GM13976 (cell line): ENCODE measurements at regions not wholly inside any gene's neighbourhood (a gene's known extent, or its start where the extent isn't known, plus 50 kb on each side); places are given as distances from the start of the nearest gene placed in this dataset.
"Not testable (repeated sequence)": the region's sequence is repeated elsewhere in the genome, so short reads cannot be mapped to it uniquely, and the experiment has no call there.

Source experiments
- DNase-seq: peaks from one replicate; pipeline ENCODE4 v3.0.0; 2012; ENCODE audit warnings: low spot score
- CTCF ChIP-seq: IDR thresholded peaks from 2 replicates; pipeline ENCODE4 v1.5.1; 2012; ENCODE audit warnings: borderline replicate concordance, mild to moderate bottlenecking; ENCODE audit not compliant: insufficient read depth; ENCODE audit errors: extremely low read depth, missing control alignments, control extremely low read depth
- in situ Hi-C: fragments of 300-500 bp; cut with MboI; formaldehyde crosslinking; loops from one replicate; pipeline ENCODE4 v1.12.0; 2022; ENCODE audit warnings: low sequenced_read_pairs, mixed read lengths, inconsistent platforms; ENCODE audit not compliant: unreplicated experiment

GRCh38 chr5:17743580-17744435 lies 109.5 kb downstream of the TAF11L14 start:
- in situ Hi-C loops, result no loop called here
- DNase-seq, result no peak
- no peak for TF ChIP-seq CTCF

- no peak for TF ChIP-seq CTCF
- in situ Hi-C loops, result no loop called here
- DNase-seq, result no peak
Measured at GRCh38 chr5:17748201-17748600, 113.9 kb downstream of the TAF11L14 start.

- in situ Hi-C loops, result no loop called here
- DNase-seq, result no peak
- no peak for TF ChIP-seq CTCF
Measured at GRCh38 chr5:17748941-17749340, 114.7 kb downstream of the TAF11L14 start.

GRCh38 chr5:17755406-17755805 lies 121.1 kb downstream of the TAF11L14 start:
- in situ Hi-C loops, DNase-seq: not testable (repeated sequence)

GRCh38 chr5:17761326-17761725 lies 127.1 kb downstream of the TAF11L14 start:
- TF ChIP-seq CTCF, result no peak
- no peak for DNase-seq
- in situ Hi-C loops, result no loop called here

- in situ Hi-C loops, result no loop called here
Measured at GRCh38 chr5:17763301-17763700, 129.0 kb downstream of the TAF11L14 start.

More at GRCh38 chr5:17763301-17763700, 129.0 kb downstream of the TAF11L14 start:
- no peak for DNase-seq
- TF ChIP-seq CTCF, result no peak
